ENCODE measurements at regions not wholly inside any gene's neighbourhood (a gene's known extent, or its start where the extent isn't known, plus 50 kb on each side); places are given as distances from the start of the nearest gene placed in this dataset.

GRCh38 chr2:226463154-226463553 is 336.5 kb downstream of the IRS1 start:
- TF ChIP-seq, protein P1, sequence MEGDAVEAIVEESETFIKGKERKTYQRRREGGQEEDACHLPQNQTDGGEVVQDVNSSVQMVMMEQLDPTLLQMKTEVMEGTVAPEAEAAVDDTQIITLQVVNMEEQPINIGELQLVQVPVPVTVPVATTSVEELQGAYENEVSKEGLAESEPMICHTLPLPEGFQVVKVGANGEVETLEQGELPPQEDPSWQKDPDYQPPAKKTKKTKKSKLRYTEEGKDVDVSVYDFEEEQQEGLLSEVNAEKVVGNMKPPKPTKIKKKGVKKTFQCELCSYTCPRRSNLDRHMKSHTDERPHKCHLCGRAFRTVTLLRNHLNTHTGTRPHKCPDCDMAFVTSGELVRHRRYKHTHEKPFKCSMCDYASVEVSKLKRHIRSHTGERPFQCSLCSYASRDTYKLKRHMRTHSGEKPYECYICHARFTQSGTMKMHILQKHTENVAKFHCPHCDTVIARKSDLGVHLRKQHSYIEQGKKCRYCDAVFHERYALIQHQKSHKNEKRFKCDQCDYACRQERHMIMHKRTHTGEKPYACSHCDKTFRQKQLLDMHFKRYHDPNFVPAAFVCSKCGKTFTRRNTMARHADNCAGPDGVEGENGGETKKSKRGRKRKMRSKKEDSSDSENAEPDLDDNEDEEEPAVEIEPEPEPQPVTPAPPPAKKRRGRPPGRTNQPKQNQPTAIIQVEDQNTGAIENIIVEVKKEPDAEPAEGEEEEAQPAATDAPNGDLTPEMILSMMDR (IDR thresholded peaks at IDR 0.05): no peak
- no peak for TF ChIP-seq POLR2A (IDR thresholded peaks at IDR 0.05)
